ENCODE measurements at regions not wholly inside any gene's neighbourhood (a gene's known extent, or its start where the extent isn't known, plus 50 kb on each side); places are given as distances from the start of the nearest gene placed in this dataset.
A peak's percentile ranks its signal among the peaks of the same experiment; 100 is the strongest.
"Not testable (repeated sequence)": the region's sequence is repeated elsewhere in the genome, so short reads cannot be mapped to it uniquely, and the experiment has no call there.

- DNase-seq: no peak
These were observed 737.1 kb upstream of the SPRY2 start for GRCh38 chr13:81078048-81078447.

GRCh38 chr13:81069822-81070221, 728.9 kb upstream of the SPRY2 start:
- not testable (repeated sequence) for DNase-seq

- no peak for DNase-seq
These were observed 718.0 kb upstream of the SPRY2 start for GRCh38 chr13:81058916-81059290.

GRCh38 chr13:81058211-81058915, 717.4 kb upstream of the SPRY2 start:
- no peak for DNase-seq

GRCh38 chr13:81051873-81052272, 710.9 kb upstream of the SPRY2 start:
- DNase-seq: peak in 1 of 51 donors; percentile 1

- peak in 16 of 51 donors; percentile 1 to 60 (median 24) for DNase-seq
These were observed 707.1 kb upstream of the SPRY2 start for GRCh38 chr13:81048026-81048461.

- DNase-seq: no peak
These were observed 700.8 kb upstream of the SPRY2 start for GRCh38 chr13:81041761-81042160.

- no peak for DNase-seq
These were observed 691.1 kb upstream of the SPRY2 start for GRCh38 chr13:81031996-81032395.

GRCh38 chr13:81025091-81025490, 684.2 kb upstream of the SPRY2 start:
- no peak for DNase-seq

- DNase-seq: no peak
These were observed 680.4 kb upstream of the SPRY2 start for GRCh38 chr13:81021284-81021840.

- DNase-seq: no peak
These were observed 679.1 kb upstream of the SPRY2 start for GRCh38 chr13:81020010-81020409.

GRCh38 chr13:81018936-81019335, 678.0 kb upstream of the SPRY2 start:
- no peak for DNase-seq

- peak in 2 of 51 donors; percentile 2 to 3 for DNase-seq
These were observed 676.7 kb upstream of the SPRY2 start for GRCh38 chr13:81017513-81018152.

GRCh38 chr13:81012031-81012430, 671.1 kb upstream of the SPRY2 start:
- DNase-seq: no peak

GRCh38 chr13:81001828-81002385, 661.0 kb upstream of the SPRY2 start:
- DNase-seq: no peak

GRCh38 chr13:80998603-80999002, 657.7 kb upstream of the SPRY2 start:
- DNase-seq: not testable (repeated sequence)

GRCh38 chr13:80989747-80990146, 648.8 kb upstream of the SPRY2 start:
- no peak for DNase-seq

GRCh38 chr13:80989241-80989640, 648.3 kb upstream of the SPRY2 start:
- peak in 2 of 51 donors; percentile 0 to 2 for DNase-seq

- peak in 12 of 51 donors; percentile 0 to 20 (median 4) for DNase-seq
These were observed 647.6 kb upstream of the SPRY2 start for GRCh38 chr13:80988391-80989151.

- peak in 31 of 51 donors; percentile 0 to 58 (median 20) for DNase-seq
These were observed 638.2 kb upstream of the SPRY2 start for GRCh38 chr13:80979035-80979641.

GRCh38 chr13:80977168-80977567, 636.2 kb upstream of the SPRY2 start:
- DNase-seq: no peak
